OCI-LY1 (cell line): ENCODE measurements at regions not wholly inside any gene's neighbourhood (a gene's known extent, or its start where the extent isn't known, plus 50 kb on each side); places are given as distances from the start of the nearest gene placed in this dataset.

Experiments
- EZH2 ChIP-seq: fragments of 200-600 bp; sonication (generic), shearing (Covaris generic); IDR thresholded peaks from 2 replicates; pipeline ENCODE4 v1.8.0; 2017; ENCODE audit warnings: borderline replicate concordance, mixed run types, mild to moderate bottlenecking, antibody characterized with exemption, low read length, moderate library complexity, mixed read lengths
- TF ChIP-seq, protein P1 (sequence below): fragments of 200-600 bp; sonication (generic), shearing (Covaris generic); IDR thresholded peaks from 2 replicates; pipeline ENCODE4 v1.5.1; 2017; ENCODE audit warnings: mild to moderate bottlenecking, antibody characterized with exemption, low read length, moderate library complexity, mixed read lengths

DNA sequence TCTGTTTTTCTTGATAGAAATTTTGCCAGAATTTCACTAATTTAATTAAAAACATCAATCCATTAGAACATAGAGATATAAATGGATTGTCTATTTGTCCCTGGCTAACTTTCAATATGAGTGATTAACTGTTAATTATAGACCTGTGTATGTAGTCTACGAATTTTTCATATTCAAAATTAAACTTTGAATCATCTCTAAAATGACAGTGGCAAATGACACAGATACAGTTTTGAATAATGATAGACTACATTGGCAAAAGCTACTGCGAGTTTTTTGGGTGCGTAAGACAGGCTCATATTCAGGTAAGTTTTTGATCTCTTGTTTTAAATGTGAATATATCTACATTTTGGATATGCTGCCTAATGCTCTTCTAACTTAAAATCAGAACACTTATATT, 86.0 kb upstream of the TBC1D5 start:
- no peak for TF ChIP-seq EZH2
- TF ChIP-seq, protein P1, sequence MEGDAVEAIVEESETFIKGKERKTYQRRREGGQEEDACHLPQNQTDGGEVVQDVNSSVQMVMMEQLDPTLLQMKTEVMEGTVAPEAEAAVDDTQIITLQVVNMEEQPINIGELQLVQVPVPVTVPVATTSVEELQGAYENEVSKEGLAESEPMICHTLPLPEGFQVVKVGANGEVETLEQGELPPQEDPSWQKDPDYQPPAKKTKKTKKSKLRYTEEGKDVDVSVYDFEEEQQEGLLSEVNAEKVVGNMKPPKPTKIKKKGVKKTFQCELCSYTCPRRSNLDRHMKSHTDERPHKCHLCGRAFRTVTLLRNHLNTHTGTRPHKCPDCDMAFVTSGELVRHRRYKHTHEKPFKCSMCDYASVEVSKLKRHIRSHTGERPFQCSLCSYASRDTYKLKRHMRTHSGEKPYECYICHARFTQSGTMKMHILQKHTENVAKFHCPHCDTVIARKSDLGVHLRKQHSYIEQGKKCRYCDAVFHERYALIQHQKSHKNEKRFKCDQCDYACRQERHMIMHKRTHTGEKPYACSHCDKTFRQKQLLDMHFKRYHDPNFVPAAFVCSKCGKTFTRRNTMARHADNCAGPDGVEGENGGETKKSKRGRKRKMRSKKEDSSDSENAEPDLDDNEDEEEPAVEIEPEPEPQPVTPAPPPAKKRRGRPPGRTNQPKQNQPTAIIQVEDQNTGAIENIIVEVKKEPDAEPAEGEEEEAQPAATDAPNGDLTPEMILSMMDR: no peak
